ENCODE measurements at regions not wholly inside any gene's neighbourhood (a gene's known extent, or its start where the extent isn't known, plus 50 kb on each side); places are given as distances from the start of the nearest gene placed in this dataset.
"Not testable (repeated sequence)": the region's sequence is repeated elsewhere in the genome, so short reads cannot be mapped to it uniquely, and the experiment has no call there.

GRCh38 chr4:17436047-17436749 lies 75.7 kb downstream of the QDPR start:
- H3K36me3 Mint-ChIP-seq; H3K9me3 Mint-ChIP-seq; H3K27ac Mint-ChIP-seq; H3K27me3 Mint-ChIP-seq; H3K4me1 Mint-ChIP-seq; ATAC-seq (ENCODE audit: low read depth); H3K4me3 Mint-ChIP-seq; DNase-seq (ENCODE audit: low spot score in 2 of 2): not testable (repeated sequence)

GRCh38 chr4:17433827-17434226 lies 78.1 kb downstream of the QDPR start:
- Mint-ChIP-seq H3K9me3 (no peaks in the 10 kb centered on the region), H3K27me3 (no peaks in the 10 kb centered on the region), H3K27ac (no peak overlapping the region), H3K4me1 (no peaks in the 10 kb centered on the region), H3K4me3 (no peak overlapping the region), H3K36me3 (no peaks in the 10 kb centered on the region)
- ATAC-seq (ENCODE audit: low read depth), result no peak
- DNase-seq (ENCODE audit: low spot score in 2 of 2), result no peak

GRCh38 chr4:17427991-17428390 lies 83.9 kb downstream of the QDPR start:
- no peak for DNase-seq (ENCODE audit: low spot score in 2 of 2)
- Mint-ChIP-seq H3K9me3 (peaks cover 1% of the 10 kb centered on the region), H3K36me3 (no peaks in the 10 kb centered on the region), H3K27ac (no peak overlapping the region), H3K27me3 (no peaks in the 10 kb centered on the region), H3K4me1 (no peaks in the 10 kb centered on the region), H3K4me3 (no peak overlapping the region)
- no peak for ATAC-seq (ENCODE audit: low read depth)

- Mint-ChIP-seq H3K36me3 (no peaks in the 10 kb centered on the region), H3K9me3 (peaks cover 2% of the 10 kb centered on the region), H3K27ac (no peak overlapping the region), H3K4me3 (no peak overlapping the region), H3K4me1 (no peaks in the 10 kb centered on the region), H3K27me3 (peaks cover 1% of the 10 kb centered on the region)
- ATAC-seq (ENCODE audit: low read depth) (no peak), DNase-seq (ENCODE audit: low spot score in 2 of 2) (no peak)
These were observed 85.7 kb downstream of the QDPR start for GRCh38 chr4:17426222-17426621.

- H3K9me3 Mint-ChIP-seq, result peaks cover 13% of the 10 kb centered on the region
These were observed 93.9 kb downstream of the QDPR start for GRCh38 chr4:17418010-17418409.

GRCh38 chr4:17414392-17414791 lies 97.5 kb downstream of the QDPR start:
- DNase-seq (ENCODE audit: low spot score in 2 of 2), result no peak
- Mint-ChIP-seq H3K27me3 (peaks cover 3% of the 10 kb centered on the region), H3K36me3 (peaks cover 3% of the 10 kb centered on the region), H3K27ac (no peak overlapping the region), H3K9me3 (peaks cover 15% of the 10 kb centered on the region), H3K4me1 (no peaks in the 10 kb centered on the region), H3K4me3 (no peak overlapping the region)
- no peak for ATAC-seq (ENCODE audit: low read depth)

More at GRCh38 chr4:17418010-17418409, 93.9 kb downstream of the QDPR start:
- DNase-seq (ENCODE audit: low spot score in 2 of 2) (no peak), ATAC-seq (ENCODE audit: low read depth) (no peak)
- Mint-ChIP-seq H3K36me3 (peaks cover 1% of the 10 kb centered on the region), H3K27me3 (peaks cover 5% of the 10 kb centered on the region), H3K4me1 (no peaks in the 10 kb centered on the region), H3K4me3 (no peak overlapping the region), H3K27ac (no peak overlapping the region)

GRCh38 chr4:17400686-17401085 lies 111.2 kb downstream of the QDPR start:
- Mint-ChIP-seq H3K27me3 (peaks cover 2% of the 10 kb centered on the region), H3K4me3 (no peak overlapping the region), H3K36me3 (no peaks in the 10 kb centered on the region), H3K27ac (no peak overlapping the region), H3K9me3 (peaks cover 3% of the 10 kb centered on the region), H3K4me1 (no peaks in the 10 kb centered on the region)
- DNase-seq (ENCODE audit: low spot score in 2 of 2), result no peak
- no peak for ATAC-seq (ENCODE audit: low read depth)

GRCh38 chr4:17398805-17399204 lies 113.1 kb downstream of the QDPR start:
- H3K9me3 Mint-ChIP-seq, result peaks cover 1% of the 10 kb centered on the region
- DNase-seq (ENCODE audit: low spot score in 2 of 2), result no peak
- no peak overlapping the region for H3K4me3 Mint-ChIP-seq
- no peaks in the 10 kb centered on the region for H3K4me1 Mint-ChIP-seq
- no peak overlapping the region for H3K27ac Mint-ChIP-seq
- ATAC-seq (ENCODE audit: low read depth), result no peak
- H3K36me3 Mint-ChIP-seq, result no peaks in the 10 kb centered on the region
- H3K27me3 Mint-ChIP-seq, result peaks cover 2% of the 10 kb centered on the region

- no peak for ATAC-seq (ENCODE audit: low read depth)
- H3K9me3 Mint-ChIP-seq, result peaks cover 1% of the 10 kb centered on the region
These were observed 113.9 kb downstream of the QDPR start for GRCh38 chr4:17398035-17398434.

GRCh38 chr4:17397611-17398010 lies 114.3 kb downstream of the QDPR start:
- H3K4me3 Mint-ChIP-seq, result no peak overlapping the region
- peaks cover 1% of the 10 kb centered on the region for H3K9me3 Mint-ChIP-seq
- no peaks in the 10 kb centered on the region for H3K4me1 Mint-ChIP-seq
- DNase-seq (ENCODE audit: low spot score in 2 of 2) (no peak), ATAC-seq (ENCODE audit: low read depth) (no peak)
- H3K27me3 Mint-ChIP-seq, result peaks cover 2% of the 10 kb centered on the region
- no peaks in the 10 kb centered on the region for H3K36me3 Mint-ChIP-seq
- no peak overlapping the region for H3K27ac Mint-ChIP-seq

More at GRCh38 chr4:17398035-17398434, 113.9 kb downstream of the QDPR start:
- Mint-ChIP-seq H3K4me3 (no peak overlapping the region), H3K4me1 (no peaks in the 10 kb centered on the region), H3K27me3 (peaks cover 2% of the 10 kb centered on the region), H3K27ac (no peak overlapping the region), H3K36me3 (no peaks in the 10 kb centered on the region)
- no peak for DNase-seq (ENCODE audit: low spot score in 2 of 2)

GRCh38 chr4:17385403-17385802 lies 126.5 kb downstream of the QDPR start:
- Mint-ChIP-seq H3K36me3 (no peaks in the 10 kb centered on the region), H3K4me3 (no peak overlapping the region), H3K9me3 (peaks cover 4% of the 10 kb centered on the region), H3K27ac (no peak overlapping the region), H3K4me1 (peaks cover 6% of the 10 kb centered on the region), H3K27me3 (peaks cover 5% of the 10 kb centered on the region)
- ATAC-seq (ENCODE audit: low read depth) (no peak), DNase-seq (ENCODE audit: low spot score in 2 of 2) (no peak)

- Mint-ChIP-seq H3K4me3 (no peak overlapping the region), H3K36me3 (no peaks in the 10 kb centered on the region), H3K27me3 (peaks cover 4% of the 10 kb centered on the region), H3K9me3 (peaks cover 3% of the 10 kb centered on the region), H3K4me1 (peaks cover 3% of the 10 kb centered on the region), H3K27ac (no peak overlapping the region)
- DNase-seq (ENCODE audit: low spot score in 2 of 2), result no peak
- ATAC-seq (ENCODE audit: low read depth), result no peak
These were observed 131.5 kb downstream of the QDPR start for GRCh38 chr4:17380347-17380746.

- no peaks in the 10 kb centered on the region for H3K36me3 Mint-ChIP-seq
- H3K4me3 Mint-ChIP-seq, result no peak overlapping the region
- peaks cover 4% of the 10 kb centered on the region for H3K27me3 Mint-ChIP-seq
- no peak for ATAC-seq (ENCODE audit: low read depth)
- no peak overlapping the region for H3K27ac Mint-ChIP-seq
- no peak for DNase-seq (ENCODE audit: low spot score in 2 of 2)
- H3K4me1 Mint-ChIP-seq, result no peaks in the 10 kb centered on the region
- no peaks in the 10 kb centered on the region for H3K9me3 Mint-ChIP-seq
These were observed 135.7 kb downstream of the QDPR start for GRCh38 chr4:17376205-17376604.

GRCh38 chr4:17373666-17374065 lies 138.2 kb downstream of the QDPR start:
- Mint-ChIP-seq H3K4me3 (no peak overlapping the region), H3K9me3 (no peaks in the 10 kb centered on the region), H3K27me3 (peaks cover 4% of the 10 kb centered on the region), H3K27ac (no peak overlapping the region), H3K36me3 (no peaks in the 10 kb centered on the region), H3K4me1 (no peaks in the 10 kb centered on the region)
- no peak for DNase-seq (ENCODE audit: low spot score in 2 of 2)
- no peak for ATAC-seq (ENCODE audit: low read depth)

GRCh38 chr4:17370818-17371217 lies 141.1 kb downstream of the QDPR start:
- H3K4me1 Mint-ChIP-seq, result no peaks in the 10 kb centered on the region
- no peak overlapping the region for H3K27ac Mint-ChIP-seq
- ATAC-seq (ENCODE audit: low read depth), result no peak
- no peak overlapping the region for H3K4me3 Mint-ChIP-seq
- no peaks in the 10 kb centered on the region for H3K27me3 Mint-ChIP-seq
- DNase-seq (ENCODE audit: low spot score in 2 of 2), result no peak
- no peaks in the 10 kb centered on the region for H3K9me3 Mint-ChIP-seq
- H3K36me3 Mint-ChIP-seq, result no peaks in the 10 kb centered on the region

Measured in memory B cell (primary cell).